ENCODE measurements at regions not wholly inside any gene's neighbourhood (a gene's known extent, or its start where the extent isn't known, plus 50 kb on each side); places are given as distances from the start of the nearest gene placed in this dataset.

DNA sequence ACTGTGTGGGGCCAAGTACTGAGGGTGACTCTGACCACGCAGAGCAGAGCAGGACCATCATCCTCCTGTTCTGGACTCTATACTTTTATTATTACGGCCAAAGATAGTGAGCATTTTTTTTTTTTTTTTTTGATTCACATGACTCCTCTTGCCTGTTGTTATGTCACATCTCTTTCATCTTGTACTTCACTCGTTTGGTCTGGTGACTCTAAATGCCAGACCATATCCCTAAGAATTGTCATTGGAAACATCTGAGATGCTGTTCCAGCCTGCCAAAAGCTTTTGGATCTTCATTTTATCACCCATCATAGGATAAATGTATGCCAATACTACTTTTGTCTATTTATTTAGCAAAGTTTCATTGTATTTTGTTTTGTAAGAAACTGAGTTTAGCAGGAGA is 168.2 kb upstream of the RAI14 start:
- no peak for DNase-seq

- DNase-seq = no peak
Measured at GRCh38 chr5:34488984-34489383, 167.1 kb upstream of the RAI14 start.

DNA sequence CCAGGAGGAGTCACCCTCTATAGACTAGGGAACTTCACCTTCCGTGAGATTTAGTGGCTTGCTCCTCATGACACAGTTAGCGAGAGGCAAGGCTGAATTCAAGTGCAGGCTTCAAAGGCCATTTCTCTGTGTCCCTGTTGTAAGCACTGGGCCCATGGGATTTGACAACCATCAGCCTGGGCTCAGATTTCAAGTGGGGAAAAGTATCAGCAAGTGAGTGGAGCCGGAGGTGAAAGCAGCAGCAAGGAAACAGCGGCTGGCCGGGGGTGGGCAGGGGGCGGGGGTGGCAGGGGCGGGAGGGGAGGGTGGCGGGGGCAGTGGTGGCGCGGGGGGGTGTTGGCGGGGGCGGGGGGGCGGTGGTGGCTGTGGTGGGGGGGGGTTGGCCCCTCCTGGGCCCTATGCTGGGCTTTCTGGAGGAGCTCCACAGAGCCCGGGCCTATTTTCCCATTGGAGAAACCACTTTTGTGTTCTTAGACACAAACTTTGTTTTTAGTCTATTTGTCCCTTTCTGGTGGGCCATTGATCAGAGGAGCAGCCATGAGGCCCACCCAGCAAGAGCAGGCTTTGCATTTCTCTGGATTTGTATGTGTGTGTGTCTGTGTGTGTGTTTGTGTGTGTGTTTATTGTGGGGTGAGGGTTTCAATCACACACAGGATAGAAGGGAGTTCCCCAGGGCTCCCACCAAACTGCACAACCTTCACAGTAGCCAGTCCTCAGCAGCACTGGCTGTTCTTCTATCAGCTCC is 165.4 kb upstream of the RAI14 start:
- DNase-seq = no peak

- no peak for DNase-seq
Measured at GRCh38 chr5:34491251-34491620, 164.9 kb upstream of the RAI14 start.

- no peak for DNase-seq
Measured at GRCh38 chr5:34494111-34494755, 161.9 kb upstream of the RAI14 start.

DNA sequence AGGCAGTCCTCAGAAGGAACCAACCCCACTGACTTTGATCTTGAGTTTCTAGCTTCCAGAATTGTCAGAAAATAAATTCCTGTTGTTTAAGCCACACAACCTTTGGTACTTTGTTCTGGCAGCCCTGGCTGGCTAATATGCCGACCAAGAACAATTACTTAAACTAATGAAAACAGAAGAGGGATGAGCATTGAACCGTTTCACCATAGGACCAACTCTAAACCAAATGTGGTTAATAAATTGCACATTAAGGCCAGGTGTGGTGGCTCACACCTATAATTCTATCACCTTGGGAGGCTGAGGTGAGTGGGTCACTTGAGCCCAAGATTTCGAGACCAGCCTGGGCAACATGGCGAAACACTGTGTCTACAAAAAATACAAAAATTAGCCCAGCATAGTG is 160.9 kb upstream of the RAI14 start:
- no peak for DNase-seq

DNA sequence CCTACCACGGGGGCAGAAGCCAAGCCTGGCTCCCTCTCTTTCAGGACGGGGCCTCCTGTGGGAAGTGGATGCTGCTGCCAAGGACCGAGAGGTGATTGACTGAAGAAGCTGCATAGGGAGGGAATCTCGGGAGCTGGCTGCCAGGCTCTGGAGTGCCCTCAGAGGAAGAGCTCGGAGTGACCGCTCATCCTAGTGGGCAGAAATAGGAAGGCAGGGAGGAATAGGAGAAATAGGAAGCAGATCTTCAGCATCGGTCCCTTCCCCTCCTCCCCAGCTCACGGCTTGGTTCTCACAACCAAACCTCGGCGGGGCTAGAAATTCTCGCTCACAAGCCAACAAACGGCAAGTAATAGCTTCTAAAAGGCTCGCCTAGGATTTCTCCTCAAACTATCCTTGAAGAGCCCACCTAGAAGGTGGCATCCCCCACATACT is 159.9 kb upstream of the RAI14 start:
- no peak for DNase-seq

- no peak for DNase-seq
Measured at GRCh38 chr5:34496701-34497469, 159.2 kb upstream of the RAI14 start.

GRCh38 chr5:34497470-34497808 is 158.7 kb upstream of the RAI14 start:
- DNase-seq = no peak

DNA sequence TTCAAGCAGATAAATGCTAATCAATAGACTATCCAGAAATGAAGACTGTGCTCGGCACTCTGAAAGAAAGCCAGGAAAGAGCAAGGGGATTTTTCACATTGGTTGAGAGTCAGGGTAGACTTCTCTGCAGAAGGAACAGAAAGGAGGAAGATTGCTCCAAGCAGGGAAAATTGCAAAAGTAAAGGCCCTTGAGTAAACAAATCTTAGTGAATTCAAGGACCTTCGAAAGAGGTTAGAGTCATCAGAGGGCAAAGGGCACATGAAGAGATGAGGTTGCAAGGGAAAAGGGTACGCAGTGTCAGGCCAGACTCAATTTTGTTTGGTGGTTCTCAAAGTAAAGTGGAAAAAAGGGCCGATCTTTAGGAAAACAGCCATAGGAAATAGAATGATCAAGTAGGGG is 157.6 kb upstream of the RAI14 start:
- no peak for DNase-seq

DNA sequence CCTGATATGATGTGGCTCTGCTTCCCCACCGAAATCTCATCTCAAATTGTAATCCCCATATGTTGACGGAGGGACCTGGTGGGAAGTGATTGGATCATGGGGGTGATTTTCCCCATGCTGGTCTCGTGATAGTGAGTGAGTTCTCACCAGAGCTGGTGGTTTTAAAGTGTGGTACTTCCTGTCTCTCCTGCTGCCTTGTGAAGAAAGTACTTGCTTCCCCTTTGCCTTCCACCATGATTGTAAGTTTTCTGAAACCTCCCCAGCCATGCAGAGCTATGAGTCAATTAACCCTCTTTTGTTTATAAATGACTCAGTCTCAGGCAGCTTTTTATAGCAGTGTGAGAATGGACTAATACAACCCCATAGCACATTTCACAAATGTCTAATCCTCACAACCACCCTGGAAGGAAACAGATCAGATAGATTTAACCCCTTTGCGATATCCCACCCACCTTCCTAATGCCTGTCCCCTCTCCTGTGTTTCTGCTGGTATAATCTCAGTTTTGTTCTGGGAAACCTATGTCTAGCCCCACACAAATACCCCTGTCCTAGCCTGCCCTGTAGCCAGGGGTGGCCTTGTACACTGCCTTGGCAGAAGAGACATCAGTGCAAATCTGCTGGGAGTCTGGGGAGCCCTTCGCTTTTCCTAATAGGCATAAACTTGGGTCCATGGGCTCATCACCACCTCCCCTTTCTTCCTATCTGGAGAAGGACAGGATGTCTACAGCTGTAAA is 157.0 kb upstream of the RAI14 start:
- DNase-seq = no peak

DNA sequence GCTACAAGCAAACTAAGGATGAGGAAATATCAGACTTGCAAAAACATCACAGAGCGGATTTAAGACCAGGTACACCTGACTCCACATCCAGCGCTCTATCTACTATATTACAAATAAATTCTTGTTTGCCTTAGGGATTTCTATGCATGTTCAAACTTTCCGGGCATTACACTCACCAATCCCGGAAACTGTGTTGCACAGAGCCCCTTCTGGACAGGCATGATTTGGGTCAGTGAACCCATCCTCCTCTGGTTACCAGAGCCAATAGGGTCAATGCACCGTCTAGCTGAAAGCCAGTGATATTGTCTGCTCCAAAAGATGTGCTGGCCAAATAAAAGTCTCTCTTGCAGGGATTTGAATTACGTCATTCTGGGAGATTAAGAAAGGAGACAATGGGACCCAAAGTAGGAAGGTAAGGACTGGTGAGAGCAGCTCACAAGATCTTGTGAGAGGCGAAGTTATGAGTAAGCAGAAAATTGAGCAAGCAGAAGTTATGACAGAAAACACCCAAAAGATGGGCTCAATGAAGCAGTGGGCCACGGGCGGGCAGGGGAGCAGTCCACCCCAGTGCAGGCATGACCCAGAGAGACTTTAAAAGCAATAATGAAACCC is 155.8 kb upstream of the RAI14 start:
- no peak for DNase-seq

- DNase-seq = no peak
Measured at GRCh38 chr5:34501016-34501415, 155.1 kb upstream of the RAI14 start.

DNA sequence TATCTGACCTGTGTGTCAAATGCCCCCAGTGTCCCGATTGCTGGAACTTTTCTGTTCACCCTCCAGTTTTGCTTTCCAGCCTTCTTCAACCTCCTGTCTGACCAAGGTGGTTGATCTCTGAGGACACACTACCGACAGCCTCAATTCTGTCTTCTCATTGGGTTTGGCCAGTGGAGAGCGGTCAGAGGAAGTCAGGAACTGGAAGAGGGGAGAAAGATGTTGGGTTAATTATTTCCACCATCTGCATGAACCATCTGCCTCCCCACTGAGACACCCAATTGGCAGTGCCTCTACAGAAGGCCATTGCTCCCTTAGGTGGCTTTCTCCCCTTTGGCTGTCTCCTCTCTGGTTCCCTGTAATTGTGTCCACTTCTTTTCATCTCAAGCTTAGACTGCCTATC is 154.3 kb upstream of the RAI14 start:
- DNase-seq = no peak

GRCh38 chr5:34502581-34502980 is 153.5 kb upstream of the RAI14 start:
- no peak for DNase-seq

GRCh38 chr5:34503379-34504253 is 152.5 kb upstream of the RAI14 start:
- DNase-seq = no peak

GRCh38 chr5:34504967-34505366 is 151.2 kb upstream of the RAI14 start:
- DNase-seq = no peak

- DNase-seq = no peak
Measured at GRCh38 chr5:34505731-34506130, 150.4 kb upstream of the RAI14 start.

- DNase-seq = no peak
Measured at GRCh38 chr5:34507933-34508332, 148.2 kb upstream of the RAI14 start.

DNA sequence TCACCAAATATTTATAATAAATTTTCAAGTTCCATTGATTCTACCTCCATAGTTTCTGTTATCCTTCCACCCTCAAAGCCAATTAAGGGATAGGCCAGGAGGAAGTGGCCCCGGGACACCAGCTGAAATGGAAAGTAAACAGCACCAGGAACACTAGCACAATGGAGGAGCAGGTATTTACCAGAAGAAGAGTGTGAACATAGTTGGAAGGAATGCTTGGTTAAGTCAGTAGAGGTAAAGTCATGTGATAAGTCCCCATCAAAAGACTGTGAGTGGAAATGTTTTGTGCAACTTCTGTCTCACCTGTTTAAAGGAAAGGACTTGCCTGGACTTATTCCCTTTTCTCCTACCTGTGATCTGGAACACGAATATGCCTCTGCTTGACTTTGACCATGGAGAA is 146.7 kb upstream of the RAI14 start:
- DNase-seq = no peak

GRCh38 chr5:34510002-34510401 is 146.1 kb upstream of the RAI14 start:
- no peak for DNase-seq

- DNase-seq = no peak
Measured at GRCh38 chr5:34511063-34511462, 145.1 kb upstream of the RAI14 start.

All from NCI-H1048 (cell line).